PFSK-1 (cell line): ENCODE measurements at regions not wholly inside any gene's neighbourhood (a gene's known extent, or its start where the extent isn't known, plus 50 kb on each side); places are given as distances from the start of the nearest gene placed in this dataset.

Experiments
- FOXP2 ChIP-seq: optimal IDR thresholded peaks from 2 replicates; pipeline ENCODE3; 2011; ENCODE audit warnings: borderline replicate concordance, control low read depth, inconsistent platforms; ENCODE audit not compliant: insufficient read depth; ENCODE audit errors: extremely low read length, extremely low read depth
- POLR2AphosphoS5 ChIP-seq: IDR thresholded peaks from 2 replicates; pipeline ENCODE4 v1.6.1; 2012; ENCODE audit warnings: low read depth, mild to moderate bottlenecking, control low read depth, low read length, moderate library complexity
- SIN3A ChIP-seq: IDR thresholded peaks from 2 replicates; pipeline ENCODE4 v1.6.1; 2012; ENCODE audit warnings: mild to moderate bottlenecking, low read length, moderate library complexity, borderline replicate concordance; ENCODE audit not compliant: insufficient read depth
- TAF1 ChIP-seq: IDR thresholded peaks from 2 replicates; pipeline ENCODE4 v1.6.1; 2012; ENCODE audit warnings: low read length, control low read depth, borderline replicate concordance; ENCODE audit not compliant: insufficient read depth
- TF ChIP-seq, protein P1 (sequence below), 2 experiments: IDR thresholded peaks; 2 replicates each; pipeline versions ENCODE4 v1.6.1 to v1.8.0; 2011 to 2012; ENCODE audit warnings: low read depth in 2 of 2, low read length in 2 of 2, control low read depth in 1 of 2, inconsistent platforms in 1 of 2, mild to moderate bottlenecking in 1 of 2, moderate library complexity in 1 of 2; ENCODE audit not compliant: insufficient read depth in 1 of 2

DNA sequence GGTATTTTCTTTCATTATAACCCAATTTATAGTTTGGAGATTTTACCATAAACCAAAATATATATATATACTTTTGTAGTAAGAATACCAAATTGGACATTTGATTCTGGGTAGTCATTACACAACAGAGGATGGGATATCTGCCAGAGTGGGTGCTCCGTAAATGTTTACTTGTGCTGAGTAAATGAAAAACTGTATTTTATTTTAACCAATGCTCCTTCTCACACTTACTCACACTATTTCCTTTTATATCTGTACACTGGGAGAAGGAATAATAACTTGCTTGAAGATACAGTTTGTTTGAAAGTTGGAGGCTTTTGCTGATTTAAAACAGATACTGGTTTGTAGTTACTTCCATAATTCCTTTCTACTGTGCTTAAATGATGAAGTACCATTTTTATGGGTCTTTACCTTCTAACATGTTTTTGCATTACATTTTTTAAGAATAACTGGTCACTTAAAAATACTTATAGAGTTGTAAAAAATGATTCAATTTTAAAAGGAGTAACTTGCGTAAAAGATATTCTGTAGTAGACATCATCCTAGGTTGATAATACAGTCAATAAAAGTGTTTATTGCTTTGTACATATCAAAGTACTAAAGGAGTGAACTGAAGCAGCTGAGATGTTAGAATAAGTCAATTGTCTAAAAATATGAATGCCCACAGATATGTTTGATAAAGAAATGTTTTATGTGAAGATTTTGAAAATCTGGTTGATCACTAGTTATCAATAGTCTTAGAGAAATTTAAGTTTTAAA is 411.7 kb downstream of the UTRN start:
- TF ChIP-seq SIN3A (no peak), FOXP2 (no peak), POLR2AphosphoS5 (no peak), TAF1 (no peak)
- TF ChIP-seq, protein P1, sequence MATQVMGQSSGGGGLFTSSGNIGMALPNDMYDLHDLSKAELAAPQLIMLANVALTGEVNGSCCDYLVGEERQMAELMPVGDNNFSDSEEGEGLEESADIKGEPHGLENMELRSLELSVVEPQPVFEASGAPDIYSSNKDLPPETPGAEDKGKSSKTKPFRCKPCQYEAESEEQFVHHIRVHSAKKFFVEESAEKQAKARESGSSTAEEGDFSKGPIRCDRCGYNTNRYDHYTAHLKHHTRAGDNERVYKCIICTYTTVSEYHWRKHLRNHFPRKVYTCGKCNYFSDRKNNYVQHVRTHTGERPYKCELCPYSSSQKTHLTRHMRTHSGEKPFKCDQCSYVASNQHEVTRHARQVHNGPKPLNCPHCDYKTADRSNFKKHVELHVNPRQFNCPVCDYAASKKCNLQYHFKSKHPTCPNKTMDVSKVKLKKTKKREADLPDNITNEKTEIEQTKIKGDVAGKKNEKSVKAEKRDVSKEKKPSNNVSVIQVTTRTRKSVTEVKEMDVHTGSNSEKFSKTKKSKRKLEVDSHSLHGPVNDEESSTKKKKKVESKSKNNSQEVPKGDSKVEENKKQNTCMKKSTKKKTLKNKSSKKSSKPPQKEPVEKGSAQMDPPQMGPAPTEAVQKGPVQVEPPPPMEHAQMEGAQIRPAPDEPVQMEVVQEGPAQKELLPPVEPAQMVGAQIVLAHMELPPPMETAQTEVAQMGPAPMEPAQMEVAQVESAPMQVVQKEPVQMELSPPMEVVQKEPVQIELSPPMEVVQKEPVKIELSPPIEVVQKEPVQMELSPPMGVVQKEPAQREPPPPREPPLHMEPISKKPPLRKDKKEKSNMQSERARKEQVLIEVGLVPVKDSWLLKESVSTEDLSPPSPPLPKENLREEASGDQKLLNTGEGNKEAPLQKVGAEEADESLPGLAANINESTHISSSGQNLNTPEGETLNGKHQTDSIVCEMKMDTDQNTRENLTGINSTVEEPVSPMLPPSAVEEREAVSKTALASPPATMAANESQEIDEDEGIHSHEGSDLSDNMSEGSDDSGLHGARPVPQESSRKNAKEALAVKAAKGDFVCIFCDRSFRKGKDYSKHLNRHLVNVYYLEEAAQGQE (IDR thresholded peaks at IDR 0.05; ENCODE audit: insufficient read depth in 1 of 2, low read depth in 2 of 2, low read length in 2 of 2): no peak

DNA sequence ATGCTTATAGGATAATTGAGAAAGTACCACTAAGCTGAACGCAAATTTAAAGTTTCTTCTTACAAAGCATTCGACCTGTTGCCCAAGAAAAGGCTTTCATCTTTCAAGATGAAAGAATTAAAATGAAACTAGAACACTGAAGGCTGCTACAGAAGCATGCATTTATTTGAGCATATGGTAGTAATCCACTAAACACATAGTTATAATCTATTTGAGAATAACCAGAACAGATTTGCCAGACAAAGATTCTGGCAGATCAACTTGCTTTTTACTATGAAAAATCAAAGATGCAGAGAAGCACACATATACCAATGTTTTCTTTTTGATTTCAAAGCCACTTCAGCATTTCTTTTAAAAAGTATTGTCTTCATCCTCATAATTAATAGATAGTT is 412.2 kb downstream of the UTRN start:
- TF ChIP-seq, protein P1 (IDR thresholded peaks at IDR 0.05; ENCODE audit: insufficient read depth in 1 of 2, low read depth in 2 of 2, low read length in 2 of 2): no peak
- TF ChIP-seq POLR2AphosphoS5: no peak
- TF ChIP-seq FOXP2: no peak
- no peak for TF ChIP-seq TAF1
- no peak for TF ChIP-seq SIN3A

GRCh38 chr6:144697801-144698200 is 412.7 kb downstream of the UTRN start:
- TF ChIP-seq SIN3A (no peak), FOXP2 (no peak), POLR2AphosphoS5 (no peak), TAF1 (no peak)
- TF ChIP-seq, protein P1 (IDR thresholded peaks at IDR 0.05; ENCODE audit: insufficient read depth in 1 of 2, low read depth in 2 of 2, low read length in 2 of 2): no peak

DNA sequence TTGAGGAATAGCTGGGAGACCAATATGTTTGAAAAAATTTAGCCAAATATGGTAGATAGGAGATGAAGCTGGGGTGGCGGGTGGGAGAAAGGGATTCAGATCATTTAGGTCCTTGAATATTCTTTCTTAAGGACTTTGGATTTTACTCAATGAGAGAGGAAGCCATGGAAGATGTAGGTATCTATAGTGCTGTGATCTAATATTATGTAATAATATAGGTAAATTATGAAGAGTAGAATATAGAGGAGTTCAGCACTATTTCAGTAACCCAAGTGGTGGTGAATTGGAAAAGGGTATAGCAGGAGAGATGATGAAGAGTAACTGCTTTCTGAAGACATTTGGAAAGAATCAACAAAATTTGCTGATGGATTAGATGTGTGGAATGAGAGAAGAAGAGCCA is 417.6 kb downstream of the UTRN start:
- no peak for TF ChIP-seq SIN3A
- TF ChIP-seq, protein P1 (IDR thresholded peaks at IDR 0.05; ENCODE audit: insufficient read depth in 1 of 2, low read depth in 2 of 2, low read length in 2 of 2): no peak
- TF ChIP-seq TAF1: no peak
- TF ChIP-seq POLR2AphosphoS5: no peak
- no peak for TF ChIP-seq FOXP2
